Psoas muscle (tissue), 7 donors: ENCODE measurements at regions not wholly inside any gene's neighbourhood (a gene's known extent, or its start where the extent isn't known, plus 50 kb on each side); places are given as distances from the start of the nearest gene placed in this dataset.

Experiments
- ATAC-seq, 4 donors: fragments of 200-7000 bp; cut with Tn5 transposase; one replicate each; pipeline ENCODE4 v1.9.1; 2020; ENCODE audit warnings: moderate library complexity in 3 of 4, mild to moderate bottlenecking in 2 of 4
- DNase-seq, 2 donors: peaks; one replicate each; pipeline ENCODE4 v3.0.0-alpha.2; 2020
- H3K27ac ChIP-seq: fragments of 200-600 bp; one replicate; pipeline ENCODE4 v1.8.0; 2022
- H3K27me3 ChIP-seq, 3 donors: fragments of 200-600 bp in 1 of 3; one replicate each; pipeline versions ENCODE4 v1.6.1 to v1.8.0; 2013 to 2022; ENCODE audit warnings: low read length in 2 of 3, mild to moderate bottlenecking in 2 of 3, moderate library complexity in 1 of 3; ENCODE audit not compliant: insufficient read depth in 3 of 3
- H3K36me3 ChIP-seq, 2 donors: fragments of 200-600 bp in 1 of 2; one replicate each; pipeline versions ENCODE4 v1.6.1 to v1.8.0; 2013 to 2022; ENCODE audit warnings: low read depth in 1 of 2, mild to moderate bottlenecking in 1 of 2, moderate library complexity in 1 of 2; ENCODE audit not compliant: insufficient read depth in 1 of 2
- H3K4me1 ChIP-seq: fragments of 200-600 bp; one replicate; pipeline ENCODE4 v1.8.0; 2022
- H3K4me3 ChIP-seq: fragments of 200-600 bp; one replicate; pipeline ENCODE4 v1.8.0; 2022; ENCODE audit warnings: mild to moderate bottlenecking
- H3K9me3 ChIP-seq: fragments of 200-600 bp; one replicate; pipeline ENCODE4 v1.8.0; 2022
- CTCF ChIP-seq: fragments of 200-600 bp; IDR thresholded peaks from one replicate; pipeline ENCODE4 v1.8.0; 2022; ENCODE audit warnings: antibody characterized with exemption
- WGBS, 3 donors: extraction: QIAGEN DNeasy Blood & Tissue Kit; methylation state at CpG; one replicate each; pipeline versions ENCODE4 v1.1.6 to v1.1.7; 2013; 5-methylcytosine and 5-hydroxymethylcytosine counted together
- intact Hi-C, 2 donors: fragments of 100-400 bp; cut with DNase I; formaldehyde crosslinking; loops; one replicate each; pipeline versions ENCODE4 v1.11.0 to v1.14.2; 2022
- donor health status: healthy with polysubstance abuse.
- donor health status: DM: no; HTN: no; CAD: no; lungs with moderate emphysema.
- donor health status: Bipolar disorder and iron deficiency.
- donor health status: healthy.
- donor health status: DM: yes; HTN: yes; CAD: no.
- donor health status: DM: no; HTN: no; CAD: no.
- donor health status: DM: yes; HTN: yes; CAD: no.

GRCh38 chr15:94596707-94597106 is 365.3 kb downstream of the MCTP2 start:
- ATAC-seq = no peak
- 77 to 82% (median 82%) methylated on average over 1 of the region's 1 CpG for WGBS, 3 donors
- TF ChIP-seq CTCF = no peak
- no peak overlapping the region for H3K27ac ChIP-seq
- H3K27me3 ChIP-seq = peaks cover 0 to 5% (median 0%) of the 10 kb centered on the region in 3 donors
- no peaks in the 10 kb centered on the region for H3K36me3 ChIP-seq
- no peak for DNase-seq
- intact Hi-C loops = no loop called here
- no peaks in the 10 kb centered on the region for H3K9me3 ChIP-seq
- H3K4me3 ChIP-seq = no peak overlapping the region
- H3K4me1 ChIP-seq = no peaks in the 10 kb centered on the region

GRCh38 chr15:94600505-94600904 is 369.1 kb downstream of the MCTP2 start:
- TF ChIP-seq CTCF = no peak
- Histone ChIP-seq H3K4me3 (no peak overlapping the region), H3K9me3 (no peaks in the 10 kb centered on the region), H3K27ac (no peak overlapping the region), H3K36me3 (no peaks in the 10 kb centered on the region), H3K4me1 (no peaks in the 10 kb centered on the region), H3K27me3 (no peaks in the 10 kb centered on the region)
- ATAC-seq (no peak), DNase-seq (no peak)
- WGBS, 3 donors = 59 to 62% (median 62%) methylated on average over 8 of the region's 8 CpGs
- intact Hi-C loops = no loop called here

- Histone ChIP-seq H3K4me3 (no peak overlapping the region), H3K4me1 (no peaks in the 10 kb centered on the region), H3K27ac (no peak overlapping the region), H3K9me3 (no peaks in the 10 kb centered on the region), H3K36me3 (no peaks in the 10 kb centered on the region), H3K27me3 (no peaks in the 10 kb centered on the region)
- intact Hi-C loops = no loop called here
- DNase-seq (no peak), ATAC-seq (no peak)
- WGBS, 3 donors = 51 to 63% (median 61%) methylated on average over 8 of the region's 8 CpGs
- no peak for TF ChIP-seq CTCF
Observed at GRCh38 chr15:94602754-94603470, 371.6 kb downstream of the MCTP2 start.

- H3K4me1 ChIP-seq = no peaks in the 10 kb centered on the region
- DNase-seq = no peak
- no peaks in the 10 kb centered on the region for H3K27me3 ChIP-seq
- ATAC-seq = no peak
- H3K4me3 ChIP-seq = no peak overlapping the region
- H3K9me3 ChIP-seq = no peaks in the 10 kb centered on the region
- H3K36me3 ChIP-seq = no peaks in the 10 kb centered on the region
- intact Hi-C loops = no loop called here
- no peak for TF ChIP-seq CTCF
- H3K27ac ChIP-seq = no peak overlapping the region
Observed at GRCh38 chr15:94606286-94606685, 374.9 kb downstream of the MCTP2 start.

GRCh38 chr15:94607176-94607654 is 375.9 kb downstream of the MCTP2 start:
- intact Hi-C loops = no loop called here
- no peaks in the 10 kb centered on the region for H3K36me3 ChIP-seq
- ATAC-seq = no peak
- no peaks in the 10 kb centered on the region for H3K27me3 ChIP-seq
- 27 to 32% (median 30%) methylated on average over 7 of the region's 7 CpGs for WGBS, 3 donors
- DNase-seq = peak in 1 of 2 donors; percentile 20
- no peaks in the 10 kb centered on the region for H3K4me1 ChIP-seq
- H3K27ac ChIP-seq = no peak overlapping the region
- TF ChIP-seq CTCF = no peak
- no peaks in the 10 kb centered on the region for H3K9me3 ChIP-seq
- no peak overlapping the region for H3K4me3 ChIP-seq
